22Rv1 (cell line): ENCODE measurements at regions not wholly inside any gene's neighbourhood (a gene's known extent, or its start where the extent isn't known, plus 50 kb on each side); places are given as distances from the start of the nearest gene placed in this dataset.

ENCODE experiments used
- CTCF ChIP-seq: fragments of 450-650 bp; IDR thresholded peaks from 2 replicates; pipeline ENCODE4 v1.5.1; 2017; ENCODE audit warnings: mild to moderate bottlenecking
- ZFX ChIP-seq: fragments of 450-650 bp; IDR thresholded peaks from 2 replicates; pipeline ENCODE4 v1.6.1; 2017; ENCODE audit warnings: antibody characterized with exemption, borderline replicate concordance

- TF ChIP-seq CTCF (no peak), ZFX (no peak)
Measured at GRCh38 chr10:52394246-52394645, 80.2 kb downstream of the DKK1 start.
